ENCODE measurements at regions not wholly inside any gene's neighbourhood (a gene's known extent, or its start where the extent isn't known, plus 50 kb on each side); places are given as distances from the start of the nearest gene placed in this dataset.

DNA sequence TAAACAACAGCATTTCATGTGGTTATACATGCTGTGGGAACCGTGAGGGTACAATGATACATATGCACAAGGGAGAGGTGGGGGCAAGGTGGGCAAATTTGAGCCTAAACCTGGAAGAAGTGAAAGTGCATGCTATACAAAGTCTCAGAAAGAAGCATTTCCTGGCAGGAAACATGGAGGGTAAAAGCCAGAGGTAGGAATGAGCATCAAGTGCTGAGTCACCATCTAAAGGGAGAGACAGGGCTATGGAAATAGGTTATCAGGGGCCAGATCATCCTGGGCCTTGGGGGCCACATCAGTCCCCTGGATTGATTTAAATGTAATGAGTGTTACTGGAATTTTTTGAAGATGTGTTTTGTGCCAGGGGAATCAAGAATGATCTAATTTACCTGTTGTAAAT, 60.1 kb upstream of the DAB1 start:
- TF ChIP-seq TAF1 (conservative IDR thresholded peaks at IDR 0.05) (no peak), CTCF (IDR thresholded peaks at IDR 0.05; ENCODE audit: low read depth, low read length, missing input control) (no peak)

Data from liver (tissue), 3 donors.